GM18870 (cell line): ENCODE measurements at regions not wholly inside any gene's neighbourhood (a gene's known extent, or its start where the extent isn't known, plus 50 kb on each side); places are given as distances from the start of the nearest gene placed in this dataset.

Experiments used
- ATAC-seq: cut with Tn5 transposase; IDR thresholded peaks from one replicate; pipeline ENCODE4 v1.9.1; 2021; ENCODE audit warnings: moderate library complexity; ENCODE audit not compliant: unreplicated experiment

- ATAC-seq: no peak
Measured at GRCh38 chr6:100268326-100268725, 196.4 kb downstream of the SIM1 start.

DNA sequence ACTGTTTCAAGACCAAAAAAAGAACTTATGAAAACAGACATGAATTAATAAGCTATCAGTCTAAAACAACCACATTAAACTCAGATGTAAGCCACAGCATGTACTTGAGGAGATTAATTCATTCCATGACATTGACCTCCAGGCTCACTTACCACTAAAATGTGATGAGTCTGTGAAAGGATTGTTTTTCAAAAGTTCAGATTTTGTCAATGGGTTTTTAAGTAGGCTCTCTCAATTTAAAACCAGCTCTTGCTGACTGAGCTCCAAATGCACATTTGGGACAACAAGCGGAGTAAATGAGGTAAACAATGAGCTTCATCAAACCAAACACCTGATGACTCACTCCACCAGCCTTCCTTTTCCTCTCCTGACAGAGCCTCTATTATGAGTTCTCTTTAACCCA is 197.0 kb downstream of the SIM1 start:
- ATAC-seq: no peak

GRCh38 chr6:100266494-100267401 is 198.0 kb downstream of the SIM1 start:
- no peak for ATAC-seq

- ATAC-seq: no peak
Measured at GRCh38 chr6:100262086-100262485, 202.6 kb downstream of the SIM1 start.

DNA sequence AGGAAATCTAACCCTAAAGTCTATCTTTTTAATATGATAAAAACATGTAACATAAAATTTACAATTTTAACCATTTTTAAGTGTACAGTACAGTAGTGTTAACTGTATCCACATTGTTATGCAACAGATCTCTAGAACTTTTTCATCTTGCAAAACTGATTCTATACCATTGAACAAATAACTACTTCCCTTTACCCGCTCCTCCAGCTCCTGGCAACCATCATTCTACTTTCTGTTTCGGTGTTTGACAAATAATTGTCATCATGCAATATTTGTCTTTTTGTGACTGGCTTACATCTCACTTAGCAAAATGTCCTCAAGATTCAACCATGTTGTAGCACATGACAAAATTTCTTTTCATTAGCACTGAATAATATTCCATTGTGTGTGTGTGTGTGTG is 203.2 kb downstream of the SIM1 start:
- no peak for ATAC-seq

- no peak for ATAC-seq
Measured at GRCh38 chr6:100260584-100260983, 204.1 kb downstream of the SIM1 start.

DNA sequence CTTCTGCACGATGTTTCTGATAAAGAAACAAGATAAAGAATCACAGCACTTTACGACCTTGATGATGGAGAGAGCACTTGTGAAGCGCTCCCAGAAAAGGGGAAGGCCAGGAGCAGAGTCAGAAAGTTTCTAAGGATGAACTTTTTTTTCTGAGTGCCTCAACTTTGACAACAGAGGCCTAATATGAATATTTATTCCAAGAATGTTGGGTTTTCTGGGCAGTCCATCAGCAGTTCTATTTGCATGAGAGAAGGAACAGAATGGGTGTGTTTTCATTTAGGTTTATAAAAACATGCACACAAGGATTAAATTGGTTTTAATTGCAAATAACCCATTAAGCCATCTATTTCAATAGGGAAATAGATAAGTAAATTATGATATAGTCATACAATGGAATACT is 204.9 kb downstream of the SIM1 start:
- no peak for ATAC-seq

- no peak for ATAC-seq
Measured at GRCh38 chr6:100258752-100259151, 206.0 kb downstream of the SIM1 start.

DNA sequence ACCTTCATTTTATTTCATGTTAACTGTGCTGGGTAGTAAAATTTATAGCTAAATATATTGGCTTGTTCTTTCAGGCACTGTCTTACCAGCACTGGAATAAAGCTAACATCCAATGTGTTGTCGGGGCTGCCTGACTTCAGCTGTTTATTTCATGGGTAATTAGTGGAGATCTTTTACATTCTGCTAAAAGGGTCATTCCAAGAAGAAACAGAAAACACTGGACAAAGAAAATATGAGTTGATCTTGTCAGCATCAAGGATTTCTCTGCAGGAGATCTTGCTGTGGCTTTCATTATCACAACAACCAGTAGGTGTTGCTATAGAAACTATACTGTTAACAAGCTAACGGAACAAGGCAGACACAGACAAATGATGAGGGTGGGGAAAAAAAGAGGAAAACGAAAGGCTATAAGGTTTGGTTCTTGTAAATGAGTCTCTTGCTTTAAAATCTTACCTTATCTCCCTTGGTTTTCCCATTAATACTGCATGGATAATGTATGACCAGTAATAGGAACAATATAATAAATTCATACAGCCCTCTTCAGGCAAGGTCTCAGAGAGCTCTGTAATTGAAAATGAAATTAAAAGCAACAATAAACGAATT is 206.8 kb downstream of the SIM1 start:
- peak; percentile 94 for ATAC-seq

DNA sequence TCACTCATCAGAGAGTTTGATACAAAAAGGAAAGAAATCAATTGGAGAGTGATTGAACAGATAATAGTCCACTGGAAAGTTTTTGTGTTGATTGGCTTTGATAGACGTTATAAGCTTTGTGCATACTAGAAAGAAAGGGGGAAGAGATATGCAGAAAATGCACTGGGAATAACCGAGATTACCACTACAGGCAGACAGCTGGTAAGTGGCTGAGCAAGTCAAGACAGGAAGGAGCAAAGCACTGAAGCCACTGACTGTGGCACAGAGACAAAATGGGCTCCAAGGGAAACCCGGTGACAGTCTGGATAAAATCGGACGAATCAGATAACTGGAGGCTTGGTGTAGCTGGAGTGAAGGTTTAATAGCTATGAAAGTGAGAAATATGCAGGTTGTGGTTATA is 209.0 kb downstream of the SIM1 start:
- ATAC-seq: no peak

DNA sequence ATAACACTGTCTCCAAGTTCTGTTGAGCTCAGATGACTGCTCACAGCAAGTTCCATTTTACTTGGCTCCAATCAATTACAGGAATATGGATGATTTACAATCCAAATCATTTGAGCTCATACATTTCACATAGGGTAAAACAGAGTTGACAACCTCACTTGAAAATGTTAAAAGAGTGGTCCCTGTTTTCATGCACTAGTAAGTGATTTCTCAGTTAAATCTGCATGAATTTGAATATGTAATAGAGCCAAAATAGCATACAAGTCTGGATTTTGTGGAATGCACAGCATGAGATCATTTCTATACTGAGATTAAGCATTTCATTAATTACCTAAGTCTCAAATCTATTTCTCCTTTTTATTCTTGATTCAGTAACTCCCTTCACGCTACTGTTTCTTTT is 217.6 kb downstream of the SIM1 start:
- no peak for ATAC-seq

GRCh38 chr6:100246206-100246605 is 218.5 kb downstream of the SIM1 start:
- ATAC-seq: no peak

GRCh38 chr6:100240798-100241197 is 223.9 kb downstream of the SIM1 start:
- ATAC-seq: no peak

- no peak for ATAC-seq
Measured at GRCh38 chr6:100237821-100238220, 226.9 kb downstream of the SIM1 start.

DNA sequence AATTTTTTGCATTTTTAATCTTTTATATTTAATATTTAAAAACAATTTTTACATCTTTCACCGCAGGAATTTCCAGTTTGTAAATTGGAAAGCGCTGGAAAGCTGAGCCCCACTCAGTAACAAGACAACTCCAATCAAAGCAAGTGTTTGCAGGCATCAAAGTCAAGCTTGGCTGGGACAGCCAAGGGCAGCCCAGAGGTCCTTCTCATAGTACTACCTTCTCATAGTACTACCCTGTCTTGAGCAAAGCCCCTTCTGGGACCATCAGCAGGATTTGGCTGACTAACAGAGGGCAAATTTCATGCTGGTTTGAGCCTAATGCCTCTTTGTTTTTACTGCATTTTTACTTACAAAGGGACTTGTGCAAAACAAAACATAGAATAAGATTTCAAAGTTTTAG is 228.3 kb downstream of the SIM1 start:
- ATAC-seq: no peak

DNA sequence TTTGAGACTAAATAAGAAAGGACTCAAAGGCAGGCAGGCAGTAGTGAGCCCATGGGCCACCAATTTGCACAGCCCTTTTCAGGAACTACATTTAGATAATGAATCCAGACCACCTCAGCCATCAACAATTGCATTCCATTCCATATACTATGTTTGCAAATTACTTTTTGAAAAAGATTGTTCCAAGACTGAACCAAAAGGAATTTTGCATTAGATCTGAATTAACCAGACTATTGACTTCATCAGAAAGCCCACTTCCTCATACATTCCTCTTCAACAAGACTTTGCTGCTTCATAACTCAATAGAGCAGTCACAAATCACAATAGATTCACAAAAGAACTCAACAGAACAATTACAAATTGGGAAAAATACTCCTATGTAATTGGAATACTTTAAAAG is 229.1 kb downstream of the SIM1 start:
- ATAC-seq: no peak

GRCh38 chr6:100234625-100235024 is 230.1 kb downstream of the SIM1 start:
- ATAC-seq: no peak

- no peak for ATAC-seq
Measured at GRCh38 chr6:100232781-100233573, 231.7 kb downstream of the SIM1 start.

DNA sequence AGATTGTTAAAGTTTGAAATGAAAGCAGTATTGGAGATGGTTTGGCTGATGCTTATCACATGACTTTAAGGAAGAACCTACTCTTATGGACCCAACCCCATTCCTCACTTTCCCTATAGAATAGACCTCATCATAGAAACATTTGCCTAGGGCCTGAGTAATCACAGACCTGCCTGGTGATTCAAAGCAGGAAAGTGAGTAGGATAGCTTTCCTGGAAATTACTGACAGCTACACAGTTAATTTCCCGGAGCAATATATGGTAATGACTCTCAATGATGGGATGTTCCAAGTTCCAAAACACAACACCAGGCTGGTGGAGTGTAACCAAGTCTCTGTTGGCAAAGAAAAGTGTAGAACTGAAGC is 233.8 kb downstream of the SIM1 start:
- ATAC-seq: no peak

GRCh38 chr6:100230115-100230952 is 234.4 kb downstream of the SIM1 start:
- ATAC-seq: no peak

DNA sequence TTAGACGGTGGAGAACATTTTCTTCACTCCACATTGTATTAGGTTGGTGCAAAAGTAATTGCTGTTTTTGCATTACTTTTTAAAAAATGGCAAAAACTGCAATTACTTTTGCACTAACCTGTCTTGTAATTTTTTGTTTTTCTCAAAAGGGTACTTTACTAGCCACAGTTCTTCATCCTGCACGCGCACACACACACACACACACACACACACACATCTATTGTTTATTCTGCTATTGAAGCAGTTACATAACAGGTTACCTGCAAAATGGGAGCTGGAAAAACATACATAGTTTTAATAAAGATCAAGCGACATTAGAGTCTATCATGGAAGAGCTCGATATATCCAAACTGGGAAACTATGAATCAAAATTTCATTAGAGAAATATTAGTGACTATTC is 235.2 kb downstream of the SIM1 start:
- ATAC-seq: no peak
